ENCODE measurements at regions not wholly inside any gene's neighbourhood (a gene's known extent, or its start where the extent isn't known, plus 50 kb on each side); places are given as distances from the start of the nearest gene placed in this dataset.

DNA sequence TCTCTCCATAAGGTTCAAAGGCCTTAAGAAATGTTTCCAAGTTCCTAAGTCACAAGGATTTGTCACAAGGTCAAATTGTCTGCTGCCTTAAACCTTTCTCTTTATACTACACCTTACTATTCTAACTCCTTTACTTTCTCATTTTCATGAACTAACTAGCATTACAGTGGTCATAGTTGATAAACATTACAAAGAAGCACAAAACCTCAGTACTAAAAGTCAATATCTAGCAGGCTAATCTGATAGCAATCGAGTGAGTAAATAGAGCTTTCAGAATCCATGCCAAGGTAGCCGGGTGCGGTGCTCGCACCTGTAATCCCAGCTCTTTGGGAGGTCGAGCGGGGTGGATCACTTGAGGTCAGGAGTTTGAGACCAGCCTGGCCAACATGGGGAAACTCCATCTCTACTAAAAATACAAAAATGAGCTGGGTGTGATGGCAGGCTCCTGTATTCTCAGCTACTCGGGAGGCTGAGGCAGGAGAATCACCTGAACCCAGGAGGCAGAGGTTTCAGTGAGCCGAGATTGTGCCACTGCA lies 510.0 kb downstream of the GBA3 start:
- Histone ChIP-seq H3K9me2 (ENCODE audit: insufficient read depth, low read length) (no peaks in the 10 kb centered on the region), H3K36me3 (ENCODE audit: insufficient read depth, low read length) (no peaks in the 10 kb centered on the region), H3K79me2 (replicated peaks; ENCODE audit: insufficient read depth, low read length) (no peaks in the 10 kb centered on the region), H3K9ac (ENCODE audit: low read length) (no peak overlapping the region), H4K20me1 (ENCODE audit: insufficient read depth) (no peaks in the 10 kb centered on the region), H3K9me3 (ENCODE audit: low read length) (peaks cover 5% of the 10 kb centered on the region), H3F3A (ENCODE audit: insufficient read depth, low read length, poor library complexity, severe bottlenecking) (no peaks in the 10 kb centered on the region), H3K27ac (ENCODE audit: low read length) (no peak overlapping the region), H3K4me2 (ENCODE audit: low read length) (no peak overlapping the region), H3K27me3 (ENCODE audit: insufficient read depth, low read depth, low read length) (no peaks in the 10 kb centered on the region), H3K4me3 (ENCODE audit: low read length) (no peak overlapping the region), H2AFZ (ENCODE audit: low read depth, low read length) (no peak overlapping the region)
- TF ChIP-seq, protein P1, sequence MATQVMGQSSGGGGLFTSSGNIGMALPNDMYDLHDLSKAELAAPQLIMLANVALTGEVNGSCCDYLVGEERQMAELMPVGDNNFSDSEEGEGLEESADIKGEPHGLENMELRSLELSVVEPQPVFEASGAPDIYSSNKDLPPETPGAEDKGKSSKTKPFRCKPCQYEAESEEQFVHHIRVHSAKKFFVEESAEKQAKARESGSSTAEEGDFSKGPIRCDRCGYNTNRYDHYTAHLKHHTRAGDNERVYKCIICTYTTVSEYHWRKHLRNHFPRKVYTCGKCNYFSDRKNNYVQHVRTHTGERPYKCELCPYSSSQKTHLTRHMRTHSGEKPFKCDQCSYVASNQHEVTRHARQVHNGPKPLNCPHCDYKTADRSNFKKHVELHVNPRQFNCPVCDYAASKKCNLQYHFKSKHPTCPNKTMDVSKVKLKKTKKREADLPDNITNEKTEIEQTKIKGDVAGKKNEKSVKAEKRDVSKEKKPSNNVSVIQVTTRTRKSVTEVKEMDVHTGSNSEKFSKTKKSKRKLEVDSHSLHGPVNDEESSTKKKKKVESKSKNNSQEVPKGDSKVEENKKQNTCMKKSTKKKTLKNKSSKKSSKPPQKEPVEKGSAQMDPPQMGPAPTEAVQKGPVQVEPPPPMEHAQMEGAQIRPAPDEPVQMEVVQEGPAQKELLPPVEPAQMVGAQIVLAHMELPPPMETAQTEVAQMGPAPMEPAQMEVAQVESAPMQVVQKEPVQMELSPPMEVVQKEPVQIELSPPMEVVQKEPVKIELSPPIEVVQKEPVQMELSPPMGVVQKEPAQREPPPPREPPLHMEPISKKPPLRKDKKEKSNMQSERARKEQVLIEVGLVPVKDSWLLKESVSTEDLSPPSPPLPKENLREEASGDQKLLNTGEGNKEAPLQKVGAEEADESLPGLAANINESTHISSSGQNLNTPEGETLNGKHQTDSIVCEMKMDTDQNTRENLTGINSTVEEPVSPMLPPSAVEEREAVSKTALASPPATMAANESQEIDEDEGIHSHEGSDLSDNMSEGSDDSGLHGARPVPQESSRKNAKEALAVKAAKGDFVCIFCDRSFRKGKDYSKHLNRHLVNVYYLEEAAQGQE (IDR thresholded peaks at IDR 0.05; ENCODE audit: borderline replicate concordance) = no peak
- TF ChIP-seq POLR2AphosphoS5 (IDR thresholded peaks at IDR 0.05) (no peak), SMC3 (conservative IDR thresholded peaks at IDR 0.05; ENCODE audit: poor library complexity) (no peak), RAD21 (conservative IDR thresholded peaks at IDR 0.05) (no peak), EZH2 (IDR thresholded peaks at IDR 0.05; ENCODE audit: borderline replicate concordance, insufficient read depth, low read length, poor library complexity, severe bottlenecking) (no peak), MXI1 (conservative IDR thresholded peaks at IDR 0.05; ENCODE audit: poor library complexity, severe bottlenecking) (no peak)
- TF ChIP-seq, protein P2, sequence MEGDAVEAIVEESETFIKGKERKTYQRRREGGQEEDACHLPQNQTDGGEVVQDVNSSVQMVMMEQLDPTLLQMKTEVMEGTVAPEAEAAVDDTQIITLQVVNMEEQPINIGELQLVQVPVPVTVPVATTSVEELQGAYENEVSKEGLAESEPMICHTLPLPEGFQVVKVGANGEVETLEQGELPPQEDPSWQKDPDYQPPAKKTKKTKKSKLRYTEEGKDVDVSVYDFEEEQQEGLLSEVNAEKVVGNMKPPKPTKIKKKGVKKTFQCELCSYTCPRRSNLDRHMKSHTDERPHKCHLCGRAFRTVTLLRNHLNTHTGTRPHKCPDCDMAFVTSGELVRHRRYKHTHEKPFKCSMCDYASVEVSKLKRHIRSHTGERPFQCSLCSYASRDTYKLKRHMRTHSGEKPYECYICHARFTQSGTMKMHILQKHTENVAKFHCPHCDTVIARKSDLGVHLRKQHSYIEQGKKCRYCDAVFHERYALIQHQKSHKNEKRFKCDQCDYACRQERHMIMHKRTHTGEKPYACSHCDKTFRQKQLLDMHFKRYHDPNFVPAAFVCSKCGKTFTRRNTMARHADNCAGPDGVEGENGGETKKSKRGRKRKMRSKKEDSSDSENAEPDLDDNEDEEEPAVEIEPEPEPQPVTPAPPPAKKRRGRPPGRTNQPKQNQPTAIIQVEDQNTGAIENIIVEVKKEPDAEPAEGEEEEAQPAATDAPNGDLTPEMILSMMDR (IDR thresholded peaks at IDR 0.05; ENCODE audit: poor library complexity, severe bottlenecking) = no peak

DNA sequence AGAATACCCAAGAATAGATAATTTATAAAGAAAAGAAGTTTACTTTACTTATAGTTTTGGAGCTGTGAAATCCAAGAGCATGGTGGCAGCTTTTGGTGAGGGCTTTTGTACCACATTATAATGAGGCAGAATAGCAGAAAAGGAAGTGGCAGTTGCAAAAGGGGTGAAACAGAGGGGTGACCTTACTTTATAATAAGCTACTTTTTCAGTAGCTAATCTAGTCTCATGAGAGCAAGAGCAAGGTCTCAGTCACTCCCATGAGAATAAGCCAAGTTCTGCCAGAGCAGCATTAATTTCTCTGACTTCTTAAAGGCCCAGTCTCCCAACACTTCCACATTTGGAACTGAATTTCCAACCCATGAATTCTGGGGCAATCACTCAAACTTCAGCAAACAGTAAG lies 502.0 kb downstream of the GBA3 start:
- TF ChIP-seq TAF1 (IDR thresholded peaks at IDR 0.05; ENCODE audit: low read depth) (no peak), SMC3 (conservative IDR thresholded peaks at IDR 0.05; ENCODE audit: poor library complexity) (no peak), EP300 (conservative IDR thresholded peaks at IDR 0.05; ENCODE audit: poor library complexity, severe bottlenecking) (no peak), POLR2AphosphoS5 (IDR thresholded peaks at IDR 0.05) (no peak), EZH2 (IDR thresholded peaks at IDR 0.05; ENCODE audit: borderline replicate concordance, insufficient read depth, low read length, poor library complexity, severe bottlenecking) (no peak), RAD21 (conservative IDR thresholded peaks at IDR 0.05) (no peak), MXI1 (conservative IDR thresholded peaks at IDR 0.05; ENCODE audit: poor library complexity, severe bottlenecking) (no peak)
- TF ChIP-seq, protein P1 (IDR thresholded peaks at IDR 0.05; ENCODE audit: borderline replicate concordance) = no peak
- TF ChIP-seq, protein P2 (IDR thresholded peaks at IDR 0.05; ENCODE audit: poor library complexity, severe bottlenecking) = no peak
- Histone ChIP-seq H3F3A (ENCODE audit: insufficient read depth, low read length, poor library complexity, severe bottlenecking) (no peaks in the 10 kb centered on the region), H3K36me3 (ENCODE audit: insufficient read depth, low read length) (no peaks in the 10 kb centered on the region), H3K9me3 (ENCODE audit: low read length) (no peaks in the 10 kb centered on the region), H3K27me3 (ENCODE audit: insufficient read depth, low read depth, low read length) (no peaks in the 10 kb centered on the region), H3K9me2 (ENCODE audit: insufficient read depth, low read length) (no peaks in the 10 kb centered on the region), H3K4me3 (ENCODE audit: low read length) (no peak overlapping the region), H3K9ac (ENCODE audit: low read length) (no peak overlapping the region), H3K27ac (ENCODE audit: low read length) (no peak overlapping the region), H3K4me2 (ENCODE audit: low read length) (no peak overlapping the region), H3K79me2 (replicated peaks; ENCODE audit: insufficient read depth, low read length) (no peaks in the 10 kb centered on the region), H2AFZ (ENCODE audit: low read depth, low read length) (no peak overlapping the region), H4K20me1 (ENCODE audit: insufficient read depth) (no peaks in the 10 kb centered on the region)

Measured in neural cell (in vitro differentiated cells).